Neural cell (in vitro differentiated cells): ENCODE measurements at regions not wholly inside any gene's neighbourhood (a gene's known extent, or its start where the extent isn't known, plus 50 kb on each side); places are given as distances from the start of the nearest gene placed in this dataset.

Experiments
- H2AFZ ChIP-seq: fragments of 200-600, 300-800 bp; sonication (generic), shearing (Covaris generic); 2 replicates; pipeline ENCODE4 v1.6.0; 2014; ENCODE audit warnings: low read depth, mild to moderate bottlenecking, antibody characterized with exemption, low read length, moderate library complexity
- H3F3A ChIP-seq: fragments of 200-600 bp; shearing (Covaris generic); 2 replicates; pipeline ENCODE4 v1.6.1; 2016; ENCODE audit warnings: mild to moderate bottlenecking, moderate library complexity, mixed read lengths, antibody characterized with exemption, low read length; ENCODE audit not compliant: insufficient read depth, poor library complexity, severe bottlenecking
- H3K27ac ChIP-seq: fragments of 200-600, 300-800 bp; sonication (generic), shearing (Covaris generic); 2 replicates; pipeline ENCODE4 v1.5.1; 2014; ENCODE audit warnings: mild to moderate bottlenecking, low read length, moderate library complexity
- H3K27me3 ChIP-seq: fragments of 300-800, 200-600 bp; sonication (generic), shearing (Covaris generic); 2 replicates; pipeline ENCODE4 v1.6.0; 2014; ENCODE audit warnings: mild to moderate bottlenecking, low read depth, low read length, moderate library complexity; ENCODE audit not compliant: insufficient read depth
- H3K36me3 ChIP-seq: fragments of 300-800, 200-600 bp; sonication (generic), shearing (Covaris generic); 2 replicates; pipeline ENCODE4 v1.5.1; 2014; ENCODE audit warnings: mild to moderate bottlenecking, antibody characterized with exemption, low read length, moderate library complexity; ENCODE audit not compliant: insufficient read depth
- H3K4me2 ChIP-seq: fragments of 300-800, 200-600 bp; sonication (generic), shearing (Covaris generic); 2 replicates; pipeline ENCODE4 v1.6.0; 2014; ENCODE audit warnings: mild to moderate bottlenecking, low read length
- H3K4me3 ChIP-seq: fragments of 300-800, 200-600 bp; sonication (generic), shearing (Covaris generic); 2 replicates; pipeline ENCODE4 v1.5.1; 2014; ENCODE audit warnings: mild to moderate bottlenecking, low read length, moderate library complexity
- H3K79me2 ChIP-seq: fragments of 200-600 bp; shearing (Covaris generic); replicated peaks from 2 replicates; pipeline ENCODE4 v1.6.0; 2014; ENCODE audit warnings: mild to moderate bottlenecking, low read length, moderate library complexity; ENCODE audit not compliant: insufficient read depth
- H3K9ac ChIP-seq: fragments of 300-800, 200-600 bp; sonication (generic), shearing (Covaris generic); 2 replicates; pipeline ENCODE4 v1.6.1; 2016; ENCODE audit warnings: mild to moderate bottlenecking, low read length, mixed read lengths
- H3K9me2 ChIP-seq: fragments of 200-600 bp; shearing (Covaris generic); 2 replicates; pipeline ENCODE4 v1.6.1; 2016; ENCODE audit warnings: mild to moderate bottlenecking, low read length, mixed read lengths; ENCODE audit not compliant: insufficient read depth
- H3K9me3 ChIP-seq: fragments of 200-600, 300-800 bp; sonication (generic), shearing (Covaris generic); 2 replicates; pipeline ENCODE4 v1.6.1; 2016; ENCODE audit warnings: mild to moderate bottlenecking, mixed run types, low read length, moderate library complexity, mixed read lengths
- H4K20me1 ChIP-seq: fragments of 200-600 bp; shearing (Covaris generic); 2 replicates; pipeline ENCODE4 v1.6.1; 2016; ENCODE audit warnings: mild to moderate bottlenecking, mixed run types; ENCODE audit not compliant: insufficient read depth
- EP300 ChIP-seq: fragments of 450-650 bp; conservative IDR thresholded peaks from 2 replicates; pipeline ENCODE4 v1.6.1; 2014; ENCODE audit warnings: antibody characterized with exemption, mild to moderate bottlenecking, moderate library complexity; ENCODE audit not compliant: poor library complexity, severe bottlenecking
- EZH2 ChIP-seq: fragments of 200-600, 300-800 bp; shearing (Covaris generic), sonication (generic); IDR thresholded peaks from 2 replicates; pipeline ENCODE4 v1.6.1; 2014; ENCODE audit warnings: antibody characterized with exemption, low read length, borderline replicate concordance, mild to moderate bottlenecking; ENCODE audit not compliant: insufficient read depth, poor library complexity, severe bottlenecking
- MXI1 ChIP-seq: fragments of 450-650 bp; conservative IDR thresholded peaks from 2 replicates; pipeline ENCODE4 v1.6.1; 2014; ENCODE audit warnings: antibody characterized with exemption, mild to moderate bottlenecking; ENCODE audit not compliant: poor library complexity, severe bottlenecking
- POLR2AphosphoS5 ChIP-seq: IDR thresholded peaks from 2 replicates; pipeline ENCODE4 v1.6.1; 2012
- RAD21 ChIP-seq: fragments of 450-650 bp; conservative IDR thresholded peaks from 2 replicates; pipeline ENCODE4 v1.6.1; 2014; ENCODE audit warnings: antibody characterized with exemption, mild to moderate bottlenecking, moderate library complexity
- SMC3 ChIP-seq: fragments of 450-650 bp; conservative IDR thresholded peaks from 2 replicates; pipeline ENCODE4 v1.6.1; 2014; ENCODE audit warnings: antibody characterized with exemption, mild to moderate bottlenecking, moderate library complexity; ENCODE audit not compliant: poor library complexity
- TAF1 ChIP-seq: IDR thresholded peaks from 2 replicates; pipeline ENCODE4 v1.6.1; 2012; ENCODE audit warnings: low read depth
- TF ChIP-seq, protein P1 (sequence below): IDR thresholded peaks from 2 replicates; pipeline ENCODE4 v1.6.1; 2012; ENCODE audit warnings: borderline replicate concordance
- TF ChIP-seq, protein P2 (sequence below): fragments of 450-650 bp; IDR thresholded peaks from 2 replicates; pipeline ENCODE4 v1.5.1; 2014; ENCODE audit warnings: antibody characterized with exemption, mild to moderate bottlenecking, moderate library complexity; ENCODE audit not compliant: poor library complexity, severe bottlenecking

DNA sequence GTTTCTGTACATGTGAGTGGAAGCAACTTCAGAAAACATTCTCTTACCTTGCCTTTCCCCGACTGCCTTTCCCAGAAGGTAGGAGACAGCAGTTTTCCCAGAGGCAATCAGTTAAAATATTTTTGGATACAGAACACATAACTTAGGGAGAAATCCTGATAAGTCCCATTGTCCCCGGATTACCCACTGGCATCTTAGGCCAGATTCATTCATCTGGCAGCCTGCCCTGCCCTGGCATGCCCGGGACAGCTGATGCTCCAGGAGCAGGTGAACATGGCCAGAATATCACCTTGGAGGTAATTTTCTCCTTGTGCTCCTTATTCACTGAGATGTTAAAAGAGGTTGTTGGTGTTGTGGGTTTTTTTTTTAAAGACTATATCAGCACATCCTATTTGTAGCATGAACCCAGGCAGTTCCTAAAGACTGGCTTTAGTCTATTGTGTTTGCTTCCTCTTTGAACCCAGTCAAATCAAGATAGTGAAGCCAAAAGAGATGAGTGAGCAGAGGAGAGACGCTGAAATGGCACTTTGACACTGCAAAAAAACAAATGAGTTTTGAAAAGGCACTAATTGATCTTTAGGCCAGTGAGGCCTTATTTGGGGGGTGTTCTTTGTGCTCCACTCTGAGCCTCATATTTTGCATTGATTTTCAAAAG, 139.6 kb downstream of the PLPP3 start:
- H3K79me2 ChIP-seq = no peaks in the 10 kb centered on the region
- H3K27me3 ChIP-seq = no peaks in the 10 kb centered on the region
- no peak overlapping the region for H3K4me2 ChIP-seq
- no peak overlapping the region for H3K9ac ChIP-seq
- no peak for TF ChIP-seq EP300
- TF ChIP-seq EZH2 = no peak
- TF ChIP-seq RAD21 = no peak
- no peak for TF ChIP-seq SMC3
- no peaks in the 10 kb centered on the region for H3K9me2 ChIP-seq
- H4K20me1 ChIP-seq = no peaks in the 10 kb centered on the region
- H3K4me3 ChIP-seq = no peak overlapping the region
- H3F3A ChIP-seq = peaks cover 9% of the 10 kb centered on the region
- H2AFZ ChIP-seq = no peak overlapping the region
- no peaks in the 10 kb centered on the region for H3K36me3 ChIP-seq
- H3K9me3 ChIP-seq = no peaks in the 10 kb centered on the region
- no peak overlapping the region for H3K27ac ChIP-seq

DNA sequence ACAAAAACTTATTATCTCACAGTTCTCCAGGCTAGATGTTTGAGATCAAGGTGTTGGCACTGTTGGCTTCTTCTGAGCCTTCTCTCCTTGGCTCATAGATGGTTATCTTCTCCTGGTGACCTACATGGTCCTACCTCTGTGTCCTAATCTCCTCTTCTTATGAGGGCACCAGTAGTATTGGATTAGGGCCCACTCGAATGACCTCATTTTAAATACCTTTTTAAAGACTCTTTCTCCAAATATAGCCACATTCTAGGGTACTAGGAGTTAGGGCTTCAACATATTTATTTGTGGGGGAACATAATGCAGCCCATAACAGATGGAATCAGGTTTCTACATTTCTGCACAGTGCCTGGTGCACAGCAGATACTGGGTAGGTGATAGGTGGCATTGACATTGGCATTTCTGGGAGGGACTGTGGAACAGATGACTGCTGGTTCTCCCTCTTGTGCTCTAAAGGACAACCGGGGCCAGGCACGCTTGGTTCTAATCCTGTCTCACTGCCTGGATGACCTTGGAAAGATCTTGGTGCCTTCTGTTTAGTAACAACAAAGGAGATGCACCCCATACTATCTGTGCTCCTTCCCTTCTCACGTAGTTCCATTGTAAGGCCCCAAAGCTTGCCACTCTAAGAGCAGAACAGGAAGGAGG, 140.3 kb downstream of the PLPP3 start:
- no peak overlapping the region for H2AFZ ChIP-seq
- no peak overlapping the region for H3K4me2 ChIP-seq
- TF ChIP-seq, protein P1, sequence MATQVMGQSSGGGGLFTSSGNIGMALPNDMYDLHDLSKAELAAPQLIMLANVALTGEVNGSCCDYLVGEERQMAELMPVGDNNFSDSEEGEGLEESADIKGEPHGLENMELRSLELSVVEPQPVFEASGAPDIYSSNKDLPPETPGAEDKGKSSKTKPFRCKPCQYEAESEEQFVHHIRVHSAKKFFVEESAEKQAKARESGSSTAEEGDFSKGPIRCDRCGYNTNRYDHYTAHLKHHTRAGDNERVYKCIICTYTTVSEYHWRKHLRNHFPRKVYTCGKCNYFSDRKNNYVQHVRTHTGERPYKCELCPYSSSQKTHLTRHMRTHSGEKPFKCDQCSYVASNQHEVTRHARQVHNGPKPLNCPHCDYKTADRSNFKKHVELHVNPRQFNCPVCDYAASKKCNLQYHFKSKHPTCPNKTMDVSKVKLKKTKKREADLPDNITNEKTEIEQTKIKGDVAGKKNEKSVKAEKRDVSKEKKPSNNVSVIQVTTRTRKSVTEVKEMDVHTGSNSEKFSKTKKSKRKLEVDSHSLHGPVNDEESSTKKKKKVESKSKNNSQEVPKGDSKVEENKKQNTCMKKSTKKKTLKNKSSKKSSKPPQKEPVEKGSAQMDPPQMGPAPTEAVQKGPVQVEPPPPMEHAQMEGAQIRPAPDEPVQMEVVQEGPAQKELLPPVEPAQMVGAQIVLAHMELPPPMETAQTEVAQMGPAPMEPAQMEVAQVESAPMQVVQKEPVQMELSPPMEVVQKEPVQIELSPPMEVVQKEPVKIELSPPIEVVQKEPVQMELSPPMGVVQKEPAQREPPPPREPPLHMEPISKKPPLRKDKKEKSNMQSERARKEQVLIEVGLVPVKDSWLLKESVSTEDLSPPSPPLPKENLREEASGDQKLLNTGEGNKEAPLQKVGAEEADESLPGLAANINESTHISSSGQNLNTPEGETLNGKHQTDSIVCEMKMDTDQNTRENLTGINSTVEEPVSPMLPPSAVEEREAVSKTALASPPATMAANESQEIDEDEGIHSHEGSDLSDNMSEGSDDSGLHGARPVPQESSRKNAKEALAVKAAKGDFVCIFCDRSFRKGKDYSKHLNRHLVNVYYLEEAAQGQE = no peak
- TF ChIP-seq EZH2 (no peak), EP300 (no peak), TAF1 (no peak), RAD21 (no peak), MXI1 (no peak), POLR2AphosphoS5 (no peak), SMC3 (no peak)
- TF ChIP-seq, protein P2, sequence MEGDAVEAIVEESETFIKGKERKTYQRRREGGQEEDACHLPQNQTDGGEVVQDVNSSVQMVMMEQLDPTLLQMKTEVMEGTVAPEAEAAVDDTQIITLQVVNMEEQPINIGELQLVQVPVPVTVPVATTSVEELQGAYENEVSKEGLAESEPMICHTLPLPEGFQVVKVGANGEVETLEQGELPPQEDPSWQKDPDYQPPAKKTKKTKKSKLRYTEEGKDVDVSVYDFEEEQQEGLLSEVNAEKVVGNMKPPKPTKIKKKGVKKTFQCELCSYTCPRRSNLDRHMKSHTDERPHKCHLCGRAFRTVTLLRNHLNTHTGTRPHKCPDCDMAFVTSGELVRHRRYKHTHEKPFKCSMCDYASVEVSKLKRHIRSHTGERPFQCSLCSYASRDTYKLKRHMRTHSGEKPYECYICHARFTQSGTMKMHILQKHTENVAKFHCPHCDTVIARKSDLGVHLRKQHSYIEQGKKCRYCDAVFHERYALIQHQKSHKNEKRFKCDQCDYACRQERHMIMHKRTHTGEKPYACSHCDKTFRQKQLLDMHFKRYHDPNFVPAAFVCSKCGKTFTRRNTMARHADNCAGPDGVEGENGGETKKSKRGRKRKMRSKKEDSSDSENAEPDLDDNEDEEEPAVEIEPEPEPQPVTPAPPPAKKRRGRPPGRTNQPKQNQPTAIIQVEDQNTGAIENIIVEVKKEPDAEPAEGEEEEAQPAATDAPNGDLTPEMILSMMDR = no peak
- no peaks in the 10 kb centered on the region for H3K9me2 ChIP-seq
- no peak overlapping the region for H3K4me3 ChIP-seq
- no peak overlapping the region for H3K9ac ChIP-seq
- no peaks in the 10 kb centered on the region for H3K9me3 ChIP-seq
- no peaks in the 10 kb centered on the region for H4K20me1 ChIP-seq
- no peak overlapping the region for H3K27ac ChIP-seq
- no peaks in the 10 kb centered on the region for H3K36me3 ChIP-seq
- H3K79me2 ChIP-seq = no peaks in the 10 kb centered on the region
- peaks cover 9% of the 10 kb centered on the region for H3F3A ChIP-seq
- no peaks in the 10 kb centered on the region for H3K27me3 ChIP-seq
